GM12873 (cell line): ENCODE measurements at regions not wholly inside any gene's neighbourhood (a gene's known extent, or its start where the extent isn't known, plus 50 kb on each side); places are given as distances from the start of the nearest gene placed in this dataset.

Experiments used
- TF ChIP-seq, protein P1 (sequence below): IDR thresholded peaks from 2 replicates; pipeline ENCODE4 v1.5.1; 2012; ENCODE audit warnings: low read depth, mild to moderate bottlenecking, moderate library complexity, low read length, control low read depth; ENCODE audit not compliant: insufficient read depth; ENCODE audit errors: missing control alignments

DNA sequence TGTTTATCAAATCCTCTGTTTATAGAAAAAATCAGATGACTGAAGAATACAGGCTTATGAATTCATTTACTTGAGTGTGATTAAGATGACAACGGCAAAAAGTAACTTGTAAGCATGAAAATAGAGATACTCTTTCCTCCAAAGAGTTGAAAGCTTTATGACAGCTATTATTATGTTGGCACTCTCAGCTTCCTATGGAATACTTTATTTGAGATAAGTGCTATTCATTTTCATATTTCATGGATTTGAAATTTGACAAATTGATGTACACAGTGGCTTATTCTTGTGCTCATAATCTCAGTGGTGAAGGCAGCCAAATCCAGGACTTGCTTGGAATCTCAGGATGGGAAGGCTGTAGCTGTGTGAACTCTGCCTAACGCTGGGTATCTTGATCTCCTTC is 991.6 kb downstream of the GALC start:
- TF ChIP-seq, protein P1, sequence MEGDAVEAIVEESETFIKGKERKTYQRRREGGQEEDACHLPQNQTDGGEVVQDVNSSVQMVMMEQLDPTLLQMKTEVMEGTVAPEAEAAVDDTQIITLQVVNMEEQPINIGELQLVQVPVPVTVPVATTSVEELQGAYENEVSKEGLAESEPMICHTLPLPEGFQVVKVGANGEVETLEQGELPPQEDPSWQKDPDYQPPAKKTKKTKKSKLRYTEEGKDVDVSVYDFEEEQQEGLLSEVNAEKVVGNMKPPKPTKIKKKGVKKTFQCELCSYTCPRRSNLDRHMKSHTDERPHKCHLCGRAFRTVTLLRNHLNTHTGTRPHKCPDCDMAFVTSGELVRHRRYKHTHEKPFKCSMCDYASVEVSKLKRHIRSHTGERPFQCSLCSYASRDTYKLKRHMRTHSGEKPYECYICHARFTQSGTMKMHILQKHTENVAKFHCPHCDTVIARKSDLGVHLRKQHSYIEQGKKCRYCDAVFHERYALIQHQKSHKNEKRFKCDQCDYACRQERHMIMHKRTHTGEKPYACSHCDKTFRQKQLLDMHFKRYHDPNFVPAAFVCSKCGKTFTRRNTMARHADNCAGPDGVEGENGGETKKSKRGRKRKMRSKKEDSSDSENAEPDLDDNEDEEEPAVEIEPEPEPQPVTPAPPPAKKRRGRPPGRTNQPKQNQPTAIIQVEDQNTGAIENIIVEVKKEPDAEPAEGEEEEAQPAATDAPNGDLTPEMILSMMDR, result no peak

DNA sequence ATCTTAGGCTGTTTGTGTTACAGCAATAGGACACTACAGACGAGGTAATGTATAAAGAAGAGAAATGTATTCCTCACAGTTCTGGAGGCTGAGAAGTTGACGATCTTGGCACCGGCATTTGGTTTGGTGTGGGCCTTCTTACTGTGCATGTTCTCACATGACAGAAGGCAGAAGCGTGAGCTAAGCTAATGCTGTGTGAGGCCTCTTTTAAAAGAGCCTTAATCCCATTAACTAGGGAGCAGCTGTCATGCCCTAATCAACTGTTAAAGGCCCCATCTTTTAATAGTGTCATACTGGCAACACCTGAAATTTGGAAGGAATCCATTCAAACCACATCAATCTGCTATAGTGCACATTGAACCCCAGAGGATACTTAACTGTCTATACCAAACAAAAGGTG is 992.9 kb downstream of the GALC start:
- TF ChIP-seq, protein P1, result no peak

DNA sequence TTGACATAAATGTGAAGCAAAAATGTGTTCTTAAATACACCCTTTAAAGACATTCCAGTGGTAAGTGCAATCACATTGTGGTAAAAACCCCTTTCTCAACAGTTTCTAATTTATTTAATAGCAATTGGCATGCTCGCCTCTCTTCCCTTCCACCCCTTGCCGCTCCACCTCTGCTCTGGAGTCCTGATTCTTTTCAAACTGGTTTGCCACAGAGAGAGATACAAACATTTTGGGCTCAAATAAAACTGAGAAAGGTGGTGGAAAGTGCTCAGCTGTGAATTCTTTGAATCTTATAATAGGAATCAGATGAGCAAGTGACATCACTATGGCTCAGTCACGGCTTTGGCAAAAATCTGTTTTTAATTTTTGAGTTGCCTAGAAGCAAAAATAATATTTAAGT is 993.9 kb downstream of the GALC start:
- TF ChIP-seq, protein P1, result no peak

DNA sequence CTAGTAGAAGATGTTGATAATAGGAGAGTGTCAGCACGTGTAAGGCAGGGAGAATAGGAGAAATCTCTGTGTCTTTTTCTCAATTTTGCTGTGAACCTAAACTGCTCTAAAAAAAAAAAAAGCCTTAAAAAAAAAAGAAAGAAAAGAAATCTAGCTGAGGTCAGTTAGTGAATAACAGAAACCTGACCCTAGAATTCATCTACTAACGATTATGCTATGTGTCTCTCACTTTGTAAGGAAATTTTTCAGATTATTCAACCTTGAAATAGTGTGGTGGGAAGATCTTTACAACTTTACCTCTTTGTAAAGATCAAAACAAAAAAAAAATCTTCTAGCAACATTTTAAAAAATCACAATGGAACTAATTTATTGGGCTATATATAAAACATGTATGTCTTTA is 995.7 kb downstream of the GALC start:
- TF ChIP-seq, protein P1, result no peak

DNA sequence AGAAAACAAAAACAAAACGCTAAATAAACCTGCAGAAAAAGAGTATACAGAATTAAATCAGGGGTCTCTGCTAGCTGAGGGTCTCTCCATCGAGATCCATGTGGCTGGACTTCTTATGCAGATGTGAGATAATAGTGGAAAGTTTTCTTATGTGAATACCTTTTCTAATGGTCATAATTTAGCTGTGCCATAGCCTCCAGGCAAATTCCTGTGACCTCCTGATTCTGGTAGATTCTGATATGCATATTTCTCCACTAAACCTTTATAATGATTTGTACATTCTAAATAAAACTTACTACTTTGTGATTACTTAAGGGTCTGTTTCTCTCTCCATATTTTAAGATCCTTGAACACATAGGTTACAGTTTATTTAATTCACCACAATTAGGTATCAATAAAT is 1002.6 kb downstream of the GALC start:
- TF ChIP-seq, protein P1, result no peak

DNA sequence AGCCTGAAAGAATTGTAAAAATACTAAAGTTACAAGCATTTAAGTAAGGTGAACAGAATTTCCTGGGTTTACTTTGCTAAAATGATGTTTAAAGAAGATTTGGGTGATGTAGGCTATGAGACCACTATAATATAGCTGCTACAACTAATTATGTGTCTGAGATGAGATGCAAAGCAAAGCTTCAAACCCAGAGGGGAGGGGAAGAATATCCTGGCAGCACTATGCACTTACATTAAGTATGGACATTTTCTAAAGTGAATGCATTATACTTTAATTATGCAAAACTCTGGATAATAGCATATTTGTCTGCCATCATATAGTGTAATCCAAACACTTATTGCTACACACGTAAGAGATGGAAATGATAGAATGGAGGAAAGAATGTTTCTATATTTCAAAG is 1003.7 kb downstream of the GALC start:
- TF ChIP-seq, protein P1, result no peak

DNA sequence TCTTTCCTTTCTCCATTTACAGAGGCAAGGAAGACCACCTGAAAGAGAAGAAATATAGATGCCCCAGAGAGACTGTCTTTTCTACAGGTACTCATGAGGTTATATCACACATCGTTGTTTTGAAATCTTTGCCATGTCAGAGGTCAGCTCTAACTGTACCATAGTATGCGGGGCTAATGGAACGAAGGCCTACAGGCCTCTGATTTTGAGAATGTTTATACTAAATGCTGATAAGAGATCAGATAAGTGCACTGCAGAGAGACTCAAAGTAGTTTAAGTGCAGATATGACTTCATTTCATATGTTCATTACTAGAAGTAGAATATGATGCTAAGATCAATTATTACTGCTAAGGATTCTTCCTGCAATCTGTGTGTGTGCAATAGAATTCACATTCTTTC is 1005.0 kb downstream of the GALC start:
- TF ChIP-seq, protein P1, result no peak
